ENCODE measurements at regions not wholly inside any gene's neighbourhood (a gene's known extent, or its start where the extent isn't known, plus 50 kb on each side); places are given as distances from the start of the nearest gene placed in this dataset.

DNA sequence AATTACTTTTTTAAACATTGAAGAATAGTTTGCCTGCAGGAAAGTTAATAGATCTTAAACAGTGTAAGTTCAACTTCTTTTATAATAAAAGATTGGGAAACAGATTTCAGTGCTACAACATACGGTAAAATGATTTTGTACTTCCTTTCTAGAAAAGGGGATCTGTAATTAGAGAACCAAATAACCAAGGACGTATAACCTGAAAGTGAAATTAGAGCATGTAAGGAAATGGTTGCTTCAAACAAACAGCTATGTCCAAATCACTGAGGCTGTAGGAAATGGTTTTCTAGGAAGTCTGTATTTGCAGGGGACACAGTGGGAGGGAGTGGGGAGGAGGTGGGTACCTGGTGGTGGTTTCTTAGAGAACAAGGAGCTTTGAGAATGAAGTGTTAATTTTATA, 57.9 kb upstream of the EXOC6 start (continued):
- TF ChIP-seq NR1H2 (CRISPR knock-in tag; IDR thresholded peaks at IDR 0.05): no peak
- no peak for TF ChIP-seq IRF2 (CRISPR knock-in tag; IDR thresholded peaks at IDR 0.05)
- TF ChIP-seq PML (IDR thresholded peaks at IDR 0.05; ENCODE audit: low read length): no peak
- no peak for TF ChIP-seq HEY1 (CRISPR knock-in tag; IDR thresholded peaks at IDR 0.05; ENCODE audit: borderline replicate concordance)

GRCh38 chr10:92792661-92793060, 55.7 kb upstream of the EXOC6 start:
- 29% methylated on average over 1 of the region's 1 CpG for WGBS (ENCODE audit: insufficient coverage, low coverage, missing lambda C conversion rate)
- H4K20me1 ChIP-seq (replicated peaks; ENCODE audit: control insufficient read depth, insufficient read depth, low read length): no peaks in the 10 kb centered on the region
- in situ Hi-C loops (cut with MboI): no loop called here

More at GRCh38 chr10:92792661-92793060, 55.7 kb upstream of the EXOC6 start:
- Histone ChIP-seq H2AFZ (ENCODE audit: low read depth, low read length) (no peak overlapping the region), H3K27me3 (ENCODE audit: control insufficient read depth in 2 of 2, insufficient read depth in 2 of 2, low read length in 2 of 2) (no peaks in the 10 kb centered on the region), H3K4me2 (ENCODE audit: insufficient read depth, low read length) (no peak overlapping the region), H3K9ac (ENCODE audit: insufficient read depth in 1 of 2, low read depth in 2 of 2, low read length in 2 of 2) (no peak overlapping the region), H3K79me2 (ENCODE audit: control insufficient read depth, insufficient read depth, low read length) (no peaks in the 10 kb centered on the region), H3K4me3 (no peak overlapping the region), H3K9me3 (replicated peaks; ENCODE audit: control insufficient read depth, insufficient read depth, low read depth, low read length) (no peaks in the 10 kb centered on the region), H3K4me1 (replicated peaks in 1 of 2; ENCODE audit: control insufficient read depth in 2 of 2, insufficient read depth in 2 of 2, low read length in 2 of 2) (no peaks in the 10 kb centered on the region), H3K27ac (ENCODE audit: extremely low read depth, low read depth, low read length) (no peak overlapping the region), H3K9me1 (ENCODE audit: control insufficient read depth, insufficient read depth, low read length) (no peaks in the 10 kb centered on the region), H3K36me3 (ENCODE audit: control insufficient read depth, insufficient read depth, low read length) (no peaks in the 10 kb centered on the region)
- no peak for ATAC-seq
- intact Hi-C loops (cut with micrococcal nuclease): no loop called here
- no peak for FAIRE-seq
- no TSS peak for BruUV-seq (replicated peaks)
- TF ChIP-seq C11orf30 (IDR thresholded peaks at IDR 0.05; ENCODE audit: low read depth) (peak; percentile 39; the same call in 1 of the 2 replicates), KLF6 (CRISPR knock-in tag; IDR thresholded peaks at IDR 0.05; ENCODE audit: borderline replicate concordance) (no peak), ZNF316 (IDR thresholded peaks at IDR 0.05) (peak; percentile 75), OTX1 (CRISPR knock-in tag; IDR thresholded peaks at IDR 0.05) (no peak), CREB5 (CRISPR knock-in tag; IDR thresholded peaks at IDR 0.05) (no peak)
- ChIA-PET CTCF (ENCODE audit: low intra/inter-chr PET ratio) (no interaction called here), POLR2A (no interaction called here)
- DNase-seq (ENCODE audit: extremely low read depth in 1 of 4, low spot score in 3 of 4): no peak

Measured in K562 (cell line).